Activated CD4-positive, alpha-beta T cell treated with anti-CD3 and anti-CD28 coated beads, Interleukin-2, Interleukin-4, amounts not matched to agents 100 ng/mL and 50 ng/mL, durations not matched to agents 16 hours and 8 hours (primary cell): ENCODE measurements at regions not wholly inside any gene's neighbourhood (a gene's known extent, or its start where the extent isn't known, plus 50 kb on each side); places are given as distances from the start of the nearest gene placed in this dataset.

Experiments used
- DNase-seq: peaks from one replicate; pipeline ENCODE4 v3.0.0-alpha.2; 2020; ENCODE audit warnings: low spot score

DNA sequence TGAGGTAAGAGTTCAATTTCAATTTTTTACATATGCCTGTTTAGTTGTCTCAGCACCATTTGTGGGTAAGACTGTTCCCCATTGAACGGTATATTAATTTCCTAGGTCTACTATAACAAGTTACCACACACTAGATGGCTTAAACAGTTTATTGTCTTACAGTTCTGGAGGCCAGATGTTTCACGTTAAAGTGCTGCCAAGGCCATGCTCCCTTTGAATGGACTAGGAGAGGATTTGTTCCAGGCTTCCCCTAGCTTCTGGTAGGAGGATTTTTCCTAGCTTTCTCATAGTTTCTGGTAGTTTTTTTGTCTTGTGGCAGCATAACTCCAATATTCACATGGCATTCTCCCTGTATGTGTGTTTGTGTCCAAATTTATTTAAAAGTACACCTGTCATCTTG, 149.3 kb upstream of the CYSLTR1 start:
- DNase-seq, result no peak

DNA sequence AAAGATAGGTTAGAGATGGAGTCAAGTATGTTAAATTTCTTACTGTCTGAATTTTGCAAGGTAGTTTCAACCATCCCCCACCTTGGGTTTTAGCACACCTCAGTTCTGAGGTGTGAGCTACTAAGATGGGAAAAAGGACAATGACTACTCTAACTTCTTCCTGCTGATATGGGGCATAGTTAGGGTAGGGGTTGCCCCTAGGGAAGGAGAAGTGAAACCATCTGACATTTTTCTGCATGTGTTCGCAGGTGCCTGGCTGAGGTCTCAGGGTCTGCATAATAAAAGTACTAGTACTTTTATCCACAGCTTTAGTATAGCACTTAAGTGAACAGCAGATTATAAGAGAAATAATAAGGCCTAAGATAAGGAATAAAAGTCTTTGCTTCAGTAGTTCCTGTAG, 129.5 kb upstream of the CYSLTR1 start:
- DNase-seq, result no peak

DNA sequence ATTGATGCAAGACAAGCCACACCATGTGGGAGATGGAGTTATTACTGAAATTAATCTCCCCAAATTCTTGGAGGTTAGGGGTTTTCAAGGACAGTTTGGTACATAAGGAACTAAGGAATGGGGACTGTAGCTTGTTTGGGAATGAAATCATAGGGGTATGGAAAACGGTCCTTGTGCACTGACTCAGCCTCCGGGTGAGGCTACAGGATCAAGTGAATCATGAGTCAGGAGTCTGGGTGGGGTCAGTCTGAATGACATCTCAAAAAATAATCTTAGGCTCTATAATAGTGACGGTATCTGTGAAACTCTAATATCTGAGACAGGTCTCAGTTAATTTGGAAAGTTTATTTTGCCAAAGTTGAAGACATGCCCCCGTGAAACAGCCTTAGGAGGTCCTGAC, 128.5 kb upstream of the CYSLTR1 start:
- DNase-seq, result no peak

DNA sequence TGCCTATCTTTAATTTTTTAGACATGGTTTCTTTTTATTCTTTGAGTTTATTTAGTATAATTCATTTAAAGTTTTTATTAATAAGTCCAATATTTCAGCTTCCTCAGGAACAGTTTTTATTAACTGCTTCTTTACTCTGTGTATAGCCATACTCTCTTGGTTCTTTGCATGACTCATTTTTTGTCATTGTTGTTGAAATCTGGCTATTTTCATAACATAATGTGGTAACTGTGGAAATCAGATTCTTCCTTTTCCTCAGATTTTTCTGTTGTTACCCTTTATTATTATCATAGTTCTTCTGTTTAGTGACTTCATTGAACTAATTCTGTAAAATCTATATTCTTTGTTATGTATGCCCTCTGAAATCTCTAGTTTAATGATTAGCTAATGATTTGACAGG, 124.9 kb upstream of the CYSLTR1 start:
- DNase-seq, result no peak

DNA sequence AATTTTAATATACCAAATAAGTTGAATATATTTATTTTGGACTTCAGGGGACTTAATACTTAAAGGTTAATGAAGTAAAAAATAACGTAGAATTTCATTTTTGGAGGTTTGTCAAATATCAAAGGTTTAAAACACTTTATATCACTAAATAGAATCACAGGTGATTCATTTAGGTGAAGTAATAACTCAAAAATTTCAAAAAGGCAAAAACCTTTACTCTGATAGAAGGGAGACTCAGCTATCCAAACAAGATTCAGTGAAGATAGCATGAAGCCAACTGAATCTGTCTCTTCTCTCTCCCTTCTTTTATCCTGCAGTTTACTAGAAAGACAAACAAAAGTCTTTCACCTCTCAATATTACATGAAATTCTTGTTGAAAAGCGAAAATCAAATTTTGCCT, 110.2 kb upstream of the CYSLTR1 start:
- DNase-seq, result no peak

DNA sequence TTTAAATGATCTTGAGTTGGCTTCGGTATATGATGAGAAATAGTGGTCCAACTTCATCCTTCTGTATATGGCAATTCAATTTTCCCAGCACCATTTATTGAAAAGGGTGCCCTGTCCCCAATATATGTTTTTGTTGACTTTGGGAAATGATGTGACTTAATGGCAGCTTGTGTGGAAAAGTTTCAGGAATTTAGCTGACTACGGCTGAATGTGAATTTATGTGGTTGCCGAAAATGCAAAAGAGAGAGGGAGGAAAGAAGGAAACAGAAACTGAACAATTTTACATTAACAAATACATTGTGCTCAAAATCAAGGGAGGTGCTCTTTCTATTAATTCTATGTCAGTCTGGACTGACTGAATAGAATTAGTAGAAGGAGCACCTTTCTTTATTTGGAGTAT, 101.8 kb upstream of the CYSLTR1 start:
- no peak for DNase-seq

DNA sequence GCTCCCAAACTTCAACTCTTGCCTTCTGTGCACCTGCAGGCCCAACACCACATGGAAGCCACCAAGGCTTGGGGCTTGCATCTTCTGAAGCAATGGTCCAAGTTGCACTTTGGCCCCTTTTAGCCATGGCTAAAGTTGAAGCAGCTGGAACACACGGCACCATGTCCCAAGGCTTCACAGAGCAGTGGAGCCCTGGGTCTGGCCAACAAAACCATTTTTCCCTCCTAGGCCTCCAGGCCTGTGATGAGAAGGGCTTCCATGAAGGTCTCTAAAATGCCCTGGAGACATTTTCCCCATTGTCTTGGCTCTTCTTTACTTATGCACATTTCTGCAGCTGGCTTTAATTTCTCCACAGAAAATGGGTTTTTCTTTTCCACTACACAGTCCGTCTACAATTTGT, 61.3 kb upstream of the CYSLTR1 start:
- no peak for DNase-seq

DNA sequence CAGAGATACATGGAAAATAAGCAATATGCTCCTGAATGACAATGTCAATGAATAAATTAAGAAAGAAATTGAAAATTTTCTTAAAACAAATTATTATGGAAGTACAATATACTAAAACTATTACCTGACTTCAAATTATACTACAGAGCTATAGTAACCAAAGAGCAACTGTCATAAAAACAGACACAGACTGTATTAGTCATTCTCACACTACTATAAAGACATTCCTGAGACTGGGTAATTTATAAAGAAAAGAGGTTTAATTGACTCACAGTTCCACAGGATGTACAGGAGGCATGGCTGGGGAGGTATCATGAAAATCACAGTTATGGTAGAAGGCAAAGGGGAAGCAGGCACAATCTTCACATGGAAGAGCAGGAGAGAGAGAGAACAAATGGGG, 60.0 kb upstream of the CYSLTR1 start:
- DNase-seq, result no peak

DNA sequence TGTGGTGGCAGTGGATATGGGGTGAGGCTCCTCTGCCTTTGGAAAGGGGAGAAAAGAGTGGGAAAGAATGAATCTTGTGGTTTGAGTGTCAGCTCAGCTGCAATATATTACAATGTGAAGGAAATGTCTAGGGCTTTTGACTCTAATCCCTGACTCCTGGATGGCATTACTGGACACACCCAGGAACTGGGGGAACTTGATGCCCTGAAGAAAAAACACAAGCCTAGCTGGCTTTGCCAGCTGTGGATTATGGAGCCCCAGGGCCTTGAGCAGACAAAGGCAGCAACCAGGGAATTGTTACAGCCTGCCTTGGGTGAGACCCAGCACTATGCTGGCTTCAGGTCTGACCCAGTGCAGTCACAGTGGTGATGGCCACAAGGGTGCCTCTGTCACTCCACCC, 57.1 kb upstream of the CYSLTR1 start:
- no peak for DNase-seq

DNA sequence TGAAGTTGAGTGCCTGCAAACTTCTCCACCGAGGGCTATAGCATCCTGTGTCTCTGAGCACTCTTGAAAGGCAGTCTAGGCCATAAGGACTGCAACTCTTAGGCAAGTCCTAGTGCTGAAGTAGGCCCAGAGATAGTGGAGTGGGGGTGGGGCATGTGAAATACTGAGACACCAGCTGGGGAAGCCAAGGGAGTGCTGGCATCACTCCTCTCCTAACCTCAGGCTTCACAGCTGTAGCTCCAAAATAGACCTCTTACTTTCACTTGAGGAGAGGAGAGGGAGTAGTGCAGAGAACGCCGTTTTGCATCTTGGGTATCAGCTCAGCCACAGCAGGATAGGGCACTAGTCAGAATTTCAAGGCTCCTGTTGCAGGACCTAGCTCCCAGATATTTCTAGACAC, 56.2 kb upstream of the CYSLTR1 start:
- DNase-seq, result no peak

DNA sequence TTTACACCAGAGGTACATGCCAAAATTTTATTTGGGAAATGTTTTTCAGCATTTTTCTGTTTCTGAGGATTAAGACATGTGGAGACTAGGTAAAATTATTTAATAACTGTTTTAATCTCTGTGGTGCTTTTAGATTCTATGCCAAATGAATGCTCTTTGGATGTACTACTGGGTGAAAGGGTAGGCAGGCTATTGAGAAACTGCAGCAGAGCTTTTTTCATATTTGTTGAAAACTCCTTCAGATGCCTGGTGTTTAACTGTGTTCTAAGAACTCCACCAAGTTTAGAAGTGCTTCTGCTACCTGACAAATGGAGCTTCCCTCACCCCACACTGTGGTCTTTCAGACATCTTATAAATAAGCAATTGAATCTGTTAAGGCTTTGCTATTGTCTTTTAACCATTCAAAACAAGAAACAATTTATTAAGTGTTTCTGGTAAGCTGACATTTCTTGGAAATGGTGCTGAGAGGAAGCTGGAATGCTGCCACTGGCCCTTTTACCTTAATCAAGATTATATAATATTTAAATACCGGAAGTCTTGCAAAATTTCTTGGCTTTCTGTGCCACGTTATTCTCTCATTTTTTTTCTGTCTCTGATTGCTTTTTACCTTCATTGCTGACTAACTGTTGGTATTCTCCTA, 51.2 kb upstream of the CYSLTR1 start:
- DNase-seq, result no peak
